Smooth muscle cell (in vitro differentiated cells): ENCODE measurements at regions not wholly inside any gene's neighbourhood (a gene's known extent, or its start where the extent isn't known, plus 50 kb on each side); places are given as distances from the start of the nearest gene placed in this dataset.

Experiments
- DNase-seq: peaks from one replicate; lab custom pipeline; 2025; ENCODE audit not compliant: unreplicated experiment; lab: John Stamatoyannopoulos, UW
- H2AFZ ChIP-seq: fragments of 200-600 bp; sonication (generic); 2 replicates; pipeline ENCODE4 v1.6.0; 2016; ENCODE audit warnings: antibody characterized with exemption, low read depth, mild to moderate bottlenecking
- H3F3A ChIP-seq: fragments of 200-600 bp; sonication (generic); 2 replicates; pipeline ENCODE4 v1.6.0; 2017; ENCODE audit warnings: antibody characterized with exemption, low read depth
- H3K27ac ChIP-seq: fragments of 200-600 bp; sonication (generic); 2 replicates; pipeline ENCODE4 v1.5.1; 2016; ENCODE audit warnings: low read depth, mild to moderate bottlenecking
- H3K27me3 ChIP-seq: fragments of 200-600 bp; sonication (generic); 2 replicates; pipeline ENCODE4 v1.6.1; 2016; ENCODE audit warnings: low read depth, mild to moderate bottlenecking
- H3K36me3 ChIP-seq: fragments of 200-600 bp; sonication (generic); 2 replicates; pipeline ENCODE4 v1.5.1; 2016; ENCODE audit warnings: low read depth
- H3K4me1 ChIP-seq: fragments of 200-600 bp; sonication (generic); 2 replicates; pipeline ENCODE4 v1.5.1; 2016; ENCODE audit warnings: low read depth
- H3K4me2 ChIP-seq: fragments of 200-600 bp; sonication (generic); 2 replicates; pipeline ENCODE4 v1.6.0; 2016; ENCODE audit warnings: mild to moderate bottlenecking
- H3K4me3 ChIP-seq: fragments of 200-600 bp; sonication (generic); 2 replicates; pipeline ENCODE4 v1.5.1; 2016; ENCODE audit warnings: mild to moderate bottlenecking
- H3K79me2 ChIP-seq: fragments of 200-600 bp; sonication (generic); 2 replicates; pipeline ENCODE4 v1.6.0; 2016; ENCODE audit warnings: low read depth, mild to moderate bottlenecking
- H3K9ac ChIP-seq: fragments of 200-600 bp; sonication (generic); 2 replicates; pipeline ENCODE4 v1.6.0; 2016; ENCODE audit warnings: low read depth
- H3K9me3 ChIP-seq: fragments of 200-600 bp; sonication (generic); replicated peaks from 2 replicates; pipeline ENCODE4 v1.5.1; 2016; ENCODE audit warnings: low read depth
- H4K20me1 ChIP-seq: fragments of 200-600 bp; sonication (generic); 2 replicates; pipeline ENCODE4 v1.6.0; 2016; ENCODE audit warnings: low read depth
- WGBS: methylation state at CpG from one replicate; pipeline ENCODE4 v1.1.7; 2016; ENCODE audit warnings: low lambda C conversion rate; 5-methylcytosine and 5-hydroxymethylcytosine counted together
- TF ChIP-seq, protein P1 (sequence below): fragments of 200-600 bp; sonication (generic); IDR thresholded peaks from 2 replicates; pipeline ENCODE4 v1.5.1; 2017; ENCODE audit warnings: borderline replicate concordance, mild to moderate bottlenecking, antibody characterized with exemption; ENCODE audit not compliant: insufficient read depth, poor library complexity, severe bottlenecking

DNA sequence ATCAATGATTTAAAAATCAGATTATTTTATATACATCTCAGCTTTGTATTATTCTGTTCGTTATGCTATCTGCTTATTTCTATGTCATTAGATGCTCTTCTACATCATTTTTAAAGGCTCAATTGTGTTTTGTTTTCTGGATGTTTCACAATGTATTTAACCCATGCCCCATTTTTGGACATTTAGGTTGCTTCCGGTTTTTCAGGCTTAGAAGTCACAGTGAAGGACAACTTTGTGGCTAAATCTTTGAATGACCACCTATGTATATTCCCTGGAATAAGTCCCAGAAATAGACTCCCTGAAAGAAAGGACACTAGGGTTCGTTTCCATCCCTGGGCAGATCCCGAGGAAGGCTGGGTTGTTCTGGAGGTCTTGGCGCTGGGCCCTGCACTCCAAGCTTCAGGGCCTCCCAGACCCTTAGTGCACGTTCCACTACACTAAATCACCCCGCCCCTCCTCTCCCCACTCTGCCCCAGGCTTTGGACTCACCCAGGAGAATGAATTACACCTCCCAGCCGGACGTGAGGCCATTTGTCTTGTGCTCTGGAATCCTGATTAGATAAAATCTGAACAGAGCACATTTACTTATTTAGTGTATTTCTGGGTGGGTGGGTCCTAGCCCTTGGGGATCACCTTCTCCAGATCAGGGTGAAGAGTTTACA is 188.2 kb downstream of the ZFP36L2 start:
- Histone ChIP-seq H3K4me3 (no peak overlapping the region), H3F3A (no peaks in the 10 kb centered on the region), H3K4me1 (peaks cover 25% of the 10 kb centered on the region), H3K9me3 (no peaks in the 10 kb centered on the region), H4K20me1 (no peaks in the 10 kb centered on the region), H3K27ac (peak overlapping the region; percentile 56), H3K27me3 (no peaks in the 10 kb centered on the region), H3K36me3 (no peaks in the 10 kb centered on the region), H3K79me2 (no peaks in the 10 kb centered on the region), H3K4me2 (peak overlapping the region; percentile 22), H3K9ac (no peak overlapping the region), H2AFZ (no peak overlapping the region)
- WGBS, result 62% methylated on average over 8 of the region's 9 CpGs
- no peak for DNase-seq
- TF ChIP-seq, protein P1, sequence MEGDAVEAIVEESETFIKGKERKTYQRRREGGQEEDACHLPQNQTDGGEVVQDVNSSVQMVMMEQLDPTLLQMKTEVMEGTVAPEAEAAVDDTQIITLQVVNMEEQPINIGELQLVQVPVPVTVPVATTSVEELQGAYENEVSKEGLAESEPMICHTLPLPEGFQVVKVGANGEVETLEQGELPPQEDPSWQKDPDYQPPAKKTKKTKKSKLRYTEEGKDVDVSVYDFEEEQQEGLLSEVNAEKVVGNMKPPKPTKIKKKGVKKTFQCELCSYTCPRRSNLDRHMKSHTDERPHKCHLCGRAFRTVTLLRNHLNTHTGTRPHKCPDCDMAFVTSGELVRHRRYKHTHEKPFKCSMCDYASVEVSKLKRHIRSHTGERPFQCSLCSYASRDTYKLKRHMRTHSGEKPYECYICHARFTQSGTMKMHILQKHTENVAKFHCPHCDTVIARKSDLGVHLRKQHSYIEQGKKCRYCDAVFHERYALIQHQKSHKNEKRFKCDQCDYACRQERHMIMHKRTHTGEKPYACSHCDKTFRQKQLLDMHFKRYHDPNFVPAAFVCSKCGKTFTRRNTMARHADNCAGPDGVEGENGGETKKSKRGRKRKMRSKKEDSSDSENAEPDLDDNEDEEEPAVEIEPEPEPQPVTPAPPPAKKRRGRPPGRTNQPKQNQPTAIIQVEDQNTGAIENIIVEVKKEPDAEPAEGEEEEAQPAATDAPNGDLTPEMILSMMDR, result no peak

DNA sequence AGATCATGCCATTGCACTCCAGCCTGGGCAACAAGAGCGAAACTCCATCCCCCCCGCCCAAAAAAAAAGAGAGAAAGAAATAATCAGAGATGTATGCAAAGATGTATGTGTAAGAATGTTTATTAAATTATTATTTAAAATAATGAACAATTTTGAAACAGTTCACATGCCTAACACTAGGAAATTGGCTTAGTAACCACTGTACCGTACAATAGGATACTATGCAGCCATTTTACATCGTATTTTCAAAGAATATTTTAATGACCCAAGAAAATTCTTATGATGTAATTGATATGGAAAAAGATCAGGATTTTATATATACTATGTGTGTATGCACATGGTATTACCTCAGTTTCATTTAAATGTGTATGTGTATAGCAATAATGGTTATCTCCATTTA is 190.5 kb downstream of the ZFP36L2 start:
- H3K79me2 ChIP-seq, result no peaks in the 10 kb centered on the region
- H3K36me3 ChIP-seq, result no peaks in the 10 kb centered on the region
- no peaks in the 10 kb centered on the region for H3F3A ChIP-seq
- H3K9me3 ChIP-seq, result no peaks in the 10 kb centered on the region
- H3K9ac ChIP-seq, result no peak overlapping the region
- H3K27me3 ChIP-seq, result no peaks in the 10 kb centered on the region
- no peak overlapping the region for H3K4me3 ChIP-seq
- no peak overlapping the region for H2AFZ ChIP-seq
- no peak overlapping the region for H3K4me2 ChIP-seq
- H3K4me1 ChIP-seq, result peaks cover 8% of the 10 kb centered on the region
- TF ChIP-seq, protein P1, result peak; percentile 28
- DNase-seq, result no peak
- 93% methylated on average over 4 of the region's 4 CpGs for WGBS
- H4K20me1 ChIP-seq, result no peaks in the 10 kb centered on the region
- H3K27ac ChIP-seq, result no peak overlapping the region

DNA sequence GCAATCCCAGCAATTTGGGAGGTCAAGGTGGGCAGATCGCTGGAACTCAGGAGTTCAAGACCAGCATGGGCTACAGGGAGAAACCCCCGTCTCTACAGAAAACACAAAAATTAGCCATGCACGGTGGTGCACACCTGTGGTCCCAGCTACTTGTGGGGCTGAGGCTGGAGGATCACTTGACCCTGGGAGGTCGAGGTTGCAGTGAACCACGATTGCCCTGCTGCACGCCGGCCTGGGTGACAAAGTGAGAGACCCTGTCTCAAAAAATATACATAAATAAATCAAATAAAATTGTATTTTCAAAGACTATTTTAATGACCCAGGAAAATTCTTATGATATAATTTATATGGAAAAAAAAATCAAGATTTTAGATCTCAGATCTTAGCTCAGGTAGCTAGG is 191.5 kb downstream of the ZFP36L2 start:
- no peaks in the 10 kb centered on the region for H3F3A ChIP-seq
- no peaks in the 10 kb centered on the region for H3K36me3 ChIP-seq
- no peak overlapping the region for H3K4me3 ChIP-seq
- H3K79me2 ChIP-seq, result no peaks in the 10 kb centered on the region
- 98% methylated on average over 7 of the region's 7 CpGs for WGBS
- no peak overlapping the region for H3K9ac ChIP-seq
- no peak overlapping the region for H3K27ac ChIP-seq
- H3K27me3 ChIP-seq, result no peaks in the 10 kb centered on the region
- no peaks in the 10 kb centered on the region for H3K4me1 ChIP-seq
- no peaks in the 10 kb centered on the region for H4K20me1 ChIP-seq
- DNase-seq, result no peak
- no peak overlapping the region for H2AFZ ChIP-seq
- no peaks in the 10 kb centered on the region for H3K9me3 ChIP-seq
- H3K4me2 ChIP-seq, result no peak overlapping the region
- TF ChIP-seq, protein P1, result no peak

DNA sequence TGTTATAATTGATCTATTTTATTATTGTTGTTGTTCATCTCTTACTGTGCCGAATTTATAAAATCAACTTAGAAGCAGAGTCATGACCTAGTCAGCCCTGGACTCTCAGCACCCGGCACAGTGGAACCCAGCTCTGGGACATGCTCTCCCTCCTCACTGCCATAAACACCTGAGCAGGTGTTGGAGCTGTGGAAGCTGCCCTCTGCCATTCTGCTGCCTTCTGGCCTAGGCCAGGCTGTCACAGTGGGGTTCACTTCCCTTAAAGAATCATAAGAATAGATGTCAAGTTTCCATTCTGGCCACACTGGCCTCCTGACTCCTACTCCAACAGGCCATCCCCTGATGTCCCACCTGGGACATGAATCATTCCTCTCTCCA is 192.2 kb downstream of the ZFP36L2 start:
- Histone ChIP-seq H3K4me3 (no peak overlapping the region), H3K36me3 (no peaks in the 10 kb centered on the region), H2AFZ (no peak overlapping the region), H3K9me3 (no peaks in the 10 kb centered on the region), H3K9ac (no peak overlapping the region), H3K27ac (no peak overlapping the region), H3K4me1 (no peaks in the 10 kb centered on the region), H3K4me2 (no peak overlapping the region), H3K79me2 (no peaks in the 10 kb centered on the region), H3F3A (no peaks in the 10 kb centered on the region), H4K20me1 (no peaks in the 10 kb centered on the region), H3K27me3 (no peaks in the 10 kb centered on the region)
- TF ChIP-seq, protein P1, result no peak
- DNase-seq, result no peak
- WGBS, result 100% methylated on average over 2 of the region's 2 CpGs
